ENCODE measurements at regions not wholly inside any gene's neighbourhood (a gene's known extent, or its start where the extent isn't known, plus 50 kb on each side); places are given as distances from the start of the nearest gene placed in this dataset.

DNA sequence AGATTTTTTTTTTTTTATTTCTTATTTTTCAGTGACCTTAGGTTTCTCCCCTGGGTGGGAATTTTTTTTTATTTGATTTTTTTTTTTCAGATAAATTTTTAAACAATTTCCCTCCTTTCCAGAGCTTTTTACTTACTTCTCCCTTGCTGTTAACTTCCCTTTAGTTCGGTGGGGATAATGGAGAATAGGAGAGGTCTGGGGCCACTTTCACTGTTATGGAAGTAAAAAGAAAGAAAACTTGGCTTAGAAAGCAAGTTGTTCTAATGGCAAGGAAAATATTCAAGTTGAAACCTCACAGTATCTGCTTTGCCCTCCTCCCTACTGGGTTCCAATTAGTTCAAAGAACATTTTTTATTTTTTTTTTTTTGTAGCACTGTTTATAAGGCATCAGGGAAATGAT lies 537.1 kb upstream of the NXPH2 start:
- POLR2A ChIA-PET = no interaction called here
- no peaks in the 10 kb centered on the region; a peak in 1 of 4 replicates for H3K4me1 ChIP-seq (ENCODE audit: control insufficient read depth in 1 of 2, insufficient read depth in 2 of 2, low read depth in 1 of 2, low read length in 1 of 2)
- H2AFZ ChIP-seq (ENCODE audit: low read depth) = no peak overlapping the region
- H3K9me2 ChIP-seq = no peaks in the 10 kb centered on the region
- no peaks in the 10 kb centered on the region for H3K9me3 ChIP-seq
- H3K4me3 ChIP-seq (ENCODE audit: low read depth in 2 of 2, low read length in 1 of 2) = no peak overlapping the region
- H3K4me2 ChIP-seq = no peak overlapping the region
- H3K27me3 ChIP-seq (ENCODE audit: insufficient read depth) = no peaks in the 10 kb centered on the region
- TF ChIP-seq TCF12 (IDR thresholded peaks at IDR 0.05) (no peak), RFX5 (IDR thresholded peaks at IDR 0.05; ENCODE audit: low read length) (no peak), YY1 (IDR thresholded peaks at IDR 0.05; ENCODE audit: low read depth) (no peak), SIN3A (IDR thresholded peaks at IDR 0.05; ENCODE audit: borderline replicate concordance, low read depth, low read length) (no peak), JUND (IDR thresholded peaks at IDR 0.05) (no peak), TEAD4 (IDR thresholded peaks at IDR 0.05; ENCODE audit: borderline replicate concordance, insufficient read depth) (no peak), CTCF (IDR thresholded peaks at IDR 0.05) (no peak), MEF2A (IDR thresholded peaks at IDR 0.05; ENCODE audit: borderline replicate concordance, low read depth) (no peak), IRF3 (IDR thresholded peaks at IDR 0.05; ENCODE audit: low read depth, low read length) (no peak), CHD2 (IDR thresholded peaks at IDR 0.05; ENCODE audit: low read length, partially characterized antibody) (no peak), MXI1 (IDR thresholded peaks at IDR 0.05; ENCODE audit: low read depth, low read length) (no peak), RCOR1 (IDR thresholded peaks at IDR 0.05; ENCODE audit: low read length) (no peak), RAD21 (IDR thresholded peaks at IDR 0.05; ENCODE audit: low read length) (no peak), SMC3 (IDR thresholded peaks at IDR 0.05; ENCODE audit: low read depth, low read length) (no peak), TAF1 (IDR thresholded peaks at IDR 0.05; ENCODE audit: borderline replicate concordance, low read depth, low read length) (no peak), NFIC (IDR thresholded peaks at IDR 0.05; ENCODE audit: borderline replicate concordance) (no peak)
- TF ChIP-seq, protein P1, sequence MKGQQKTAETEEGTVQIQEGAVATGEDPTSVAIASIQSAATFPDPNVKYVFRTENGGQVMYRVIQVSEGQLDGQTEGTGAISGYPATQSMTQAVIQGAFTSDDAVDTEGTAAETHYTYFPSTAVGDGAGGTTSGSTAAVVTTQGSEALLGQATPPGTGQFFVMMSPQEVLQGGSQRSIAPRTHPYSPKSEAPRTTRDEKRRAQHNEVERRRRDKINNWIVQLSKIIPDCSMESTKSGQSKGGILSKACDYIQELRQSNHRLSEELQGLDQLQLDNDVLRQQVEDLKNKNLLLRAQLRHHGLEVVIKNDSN (IDR thresholded peaks at IDR 0.05; ENCODE audit: borderline replicate concordance, low read depth) = no peak
- 28% methylated on average over 1 of the region's 1 CpG for WGBS (ENCODE audit: low lambda C conversion rate)
- H3K36me3 ChIP-seq (replicated peaks in 1 of 2; ENCODE audit: control insufficient read depth in 1 of 2, insufficient read depth in 2 of 2, low read length in 1 of 2) = no peaks in the 10 kb centered on the region
- DNase-seq = no peak
- H4K20me1 ChIP-seq (ENCODE audit: insufficient read depth) = no peaks in the 10 kb centered on the region
- H3K79me2 ChIP-seq (ENCODE audit: insufficient read depth) = no peaks in the 10 kb centered on the region
- CTCF ChIA-PET = no interaction called here
- H3F3A ChIP-seq (replicated peaks; ENCODE audit: insufficient read depth) = no peaks in the 10 kb centered on the region
- H3K9ac ChIP-seq = no peak overlapping the region
- no peak overlapping the region for H3K27ac ChIP-seq (ENCODE audit: low read depth in 2 of 2, low read length in 1 of 2)

DNA sequence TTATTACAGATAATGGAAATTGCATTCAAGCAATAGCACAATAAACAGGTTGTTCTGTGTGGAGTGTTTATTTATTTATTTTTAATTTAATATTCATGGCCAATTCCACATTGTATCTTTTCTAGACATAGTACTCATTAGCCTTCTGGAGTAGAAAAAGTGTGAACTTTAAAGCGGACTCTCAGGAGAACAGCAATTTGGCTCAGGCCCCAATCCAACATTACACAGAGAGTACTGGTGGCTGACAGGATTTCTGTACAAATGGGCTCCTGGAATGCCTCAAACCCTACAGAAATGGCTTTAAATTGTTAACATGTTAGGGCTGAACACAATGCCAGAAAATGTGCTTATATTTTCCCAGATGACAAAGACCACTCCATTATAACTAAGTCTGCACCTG lies 533.9 kb upstream of the NXPH2 start:
- CTCF ChIA-PET = no interaction called here
- POLR2A ChIA-PET = no interaction called here
- WGBS (ENCODE audit: low lambda C conversion rate) = 44% methylated on average over 1 of the region's 1 CpG

More for the DNA sequence above, 533.9 kb upstream of the NXPH2 start:
- Histone ChIP-seq H3K27me3 (ENCODE audit: insufficient read depth) (no peaks in the 10 kb centered on the region), H3K4me2 (no peak overlapping the region), H4K20me1 (ENCODE audit: insufficient read depth) (no peaks in the 10 kb centered on the region), H2AFZ (ENCODE audit: low read depth) (no peak overlapping the region), H3K9ac (no peak overlapping the region), H3K27ac (ENCODE audit: low read depth in 2 of 2, low read length in 1 of 2) (no peak overlapping the region; a peak in 2 of 4 replicates), H3K36me3 (replicated peaks in 1 of 2; ENCODE audit: control insufficient read depth in 1 of 2, insufficient read depth in 2 of 2, low read length in 1 of 2) (no peaks in the 10 kb centered on the region), H3K9me3 (no peaks in the 10 kb centered on the region), H3K4me1 (ENCODE audit: control insufficient read depth in 1 of 2, insufficient read depth in 2 of 2, low read depth in 1 of 2, low read length in 1 of 2) (no peaks in the 10 kb centered on the region; a peak in 1 of 4 replicates), H3F3A (replicated peaks; ENCODE audit: insufficient read depth) (no peaks in the 10 kb centered on the region), H3K79me2 (ENCODE audit: insufficient read depth) (no peaks in the 10 kb centered on the region), H3K4me3 (ENCODE audit: low read depth in 2 of 2, low read length in 1 of 2) (no peak overlapping the region), H3K9me2 (no peaks in the 10 kb centered on the region)
- DNase-seq = no peak
- TF ChIP-seq FOSL2 (IDR thresholded peaks at IDR 0.05; ENCODE audit: borderline replicate concordance, low read depth) (no peak), JUND (IDR thresholded peaks at IDR 0.05) (no peak)

Data from SK-N-SH (cell line).